ENCODE measurements at regions not wholly inside any gene's neighbourhood (a gene's known extent, or its start where the extent isn't known, plus 50 kb on each side); places are given as distances from the start of the nearest gene placed in this dataset.

- TF ChIP-seq CTCF (IDR thresholded peaks at IDR 0.05; ENCODE audit: insufficient read depth, low read length, poor library complexity, severe bottlenecking) (no peak), EZH2phosphoT487 (conservative IDR thresholded peaks at IDR 0.05; ENCODE audit: low read length) (no peak)
Observed at GRCh38 chr5:86864051-86864450, 246.3 kb downstream of the COX7C start.
